NCI-H2171 treated with DMSO at 0.1 percent for 48 hours (cell line): ENCODE measurements at regions not wholly inside any gene's neighbourhood (a gene's known extent, or its start where the extent isn't known, plus 50 kb on each side); places are given as distances from the start of the nearest gene placed in this dataset.

Source experiments
- DNase-seq: peaks from one replicate; lab custom pipeline; 2025; lab: John Stamatoyannopoulos, UW

DNA sequence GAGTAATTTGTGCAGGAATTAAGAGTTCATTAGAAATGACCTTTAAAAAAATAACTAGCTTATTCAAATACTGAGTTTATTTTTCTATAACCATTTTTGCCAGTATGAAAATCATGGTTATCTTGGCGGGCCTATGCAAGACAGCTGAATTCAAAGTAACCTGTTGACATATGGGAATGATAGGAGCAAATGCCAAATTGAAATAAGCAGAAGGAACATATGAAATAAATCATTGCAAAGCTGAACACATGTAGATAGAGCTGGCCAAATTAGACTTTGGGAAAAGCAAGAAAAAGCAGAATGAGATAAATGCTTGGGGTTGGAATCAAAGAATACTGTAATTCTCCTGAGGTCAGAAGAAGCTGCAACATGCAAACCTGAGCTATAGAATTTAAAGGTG lies 372.5 kb downstream of the ADAMTS20 start:
- no peak for DNase-seq

DNA sequence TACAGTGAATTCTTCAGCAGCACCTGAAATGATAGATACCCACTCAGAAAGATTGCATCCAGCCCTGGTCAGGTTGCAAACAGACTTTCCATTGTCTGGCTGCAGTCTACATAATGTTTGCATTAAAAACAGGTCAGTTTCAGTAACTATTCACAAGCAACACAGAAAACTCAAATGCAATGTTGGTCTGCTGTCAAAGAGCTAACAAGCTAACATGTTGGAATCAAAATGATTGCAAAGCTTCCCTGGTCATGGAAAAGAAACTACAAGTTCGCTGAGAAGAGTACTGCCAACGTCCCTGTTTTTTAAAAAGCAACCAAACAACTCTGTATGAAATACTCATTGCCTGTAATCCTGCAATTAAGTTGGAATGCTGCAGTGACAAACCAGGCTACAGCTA lies 374.7 kb downstream of the ADAMTS20 start:
- no peak for DNase-seq

DNA sequence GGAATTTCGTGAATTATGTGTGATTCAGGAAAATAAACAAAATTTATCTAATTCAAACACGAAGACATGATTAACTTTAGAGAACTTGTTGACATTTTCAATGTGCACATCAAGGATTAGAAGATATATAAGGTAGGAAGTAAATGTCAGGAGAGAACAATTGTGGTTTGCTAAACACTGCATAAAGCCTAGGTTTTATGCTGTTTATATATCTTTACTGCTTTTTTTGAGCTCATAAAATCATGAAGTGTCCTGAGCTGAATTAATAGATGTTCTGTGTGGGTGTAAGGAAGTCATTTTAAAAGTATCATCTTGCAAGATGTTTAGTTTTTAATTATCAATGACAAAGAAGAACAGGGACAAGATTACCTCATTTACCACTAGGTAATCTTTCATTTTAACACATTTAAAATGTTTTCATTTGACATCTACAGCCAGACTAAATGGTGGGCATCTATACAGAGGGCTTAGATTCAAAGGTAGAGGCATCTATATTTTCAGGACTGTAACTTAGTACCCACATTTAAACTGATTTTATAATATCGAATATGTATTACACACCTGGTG lies 382.8 kb downstream of the ADAMTS20 start:
- DNase-seq, result no peak

DNA sequence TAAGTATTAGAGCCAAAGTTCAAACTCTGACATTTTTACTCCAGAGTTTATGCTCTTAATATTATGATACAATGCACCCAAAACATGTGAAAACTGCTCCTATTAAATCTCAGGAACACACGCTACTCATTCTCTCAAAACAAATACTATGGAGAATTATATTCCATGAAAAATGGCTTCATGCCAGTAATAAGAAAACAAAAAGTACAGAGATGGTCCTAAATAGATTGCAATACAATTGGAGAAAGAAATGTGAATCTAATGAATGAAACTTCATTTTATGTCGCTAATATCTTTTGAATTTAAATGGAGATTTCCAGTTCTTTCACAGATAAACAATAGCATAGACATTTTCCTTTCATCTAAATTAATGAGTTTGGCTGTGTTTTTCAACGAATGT lies 384.3 kb downstream of the ADAMTS20 start:
- no peak for DNase-seq

DNA sequence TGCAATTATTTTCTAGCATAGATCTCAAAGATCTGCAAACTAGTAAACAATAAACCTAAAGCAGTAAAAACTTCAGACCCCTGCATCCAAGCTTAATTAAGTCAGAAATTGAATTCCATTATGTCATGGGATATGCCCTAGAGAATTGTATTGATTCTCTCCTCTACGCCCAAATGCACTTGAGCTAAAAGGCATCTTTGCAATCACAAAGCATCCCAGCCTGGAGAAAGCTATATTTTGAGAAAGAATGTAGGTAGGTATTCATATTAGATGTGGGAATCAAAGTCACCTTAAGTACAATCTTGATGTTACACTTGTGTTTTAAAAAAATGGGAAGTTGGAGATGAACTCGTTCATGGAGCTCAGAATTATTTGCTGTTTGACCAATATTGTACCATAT lies 386.7 kb downstream of the ADAMTS20 start:
- peak; percentile 75 for DNase-seq

- DNase-seq, result no peak
These were observed 389.9 kb downstream of the ADAMTS20 start for GRCh38 chr12:43162138-43162537.

DNA sequence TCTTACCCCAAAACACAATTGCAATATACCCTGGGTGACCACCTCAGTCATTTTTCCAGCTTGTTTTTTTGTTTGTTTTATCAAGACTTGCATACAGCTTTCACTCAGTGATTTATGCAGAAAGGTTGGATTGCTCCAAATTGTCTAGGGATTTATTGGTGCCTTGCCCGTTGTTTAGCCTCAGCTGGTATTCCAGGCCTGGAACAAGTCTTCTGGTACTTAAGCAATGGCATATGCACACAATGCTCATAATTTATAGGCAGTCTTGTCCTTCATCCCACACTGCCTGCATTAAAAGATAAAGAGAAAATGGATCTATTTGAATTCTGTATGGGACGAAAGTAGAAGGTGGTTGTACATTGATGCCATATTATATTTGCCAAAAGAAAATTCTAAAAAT lies 392.5 kb downstream of the ADAMTS20 start:
- DNase-seq, result peak; percentile 51

- no peak for DNase-seq
These were observed 393.9 kb downstream of the ADAMTS20 start for GRCh38 chr12:43158126-43158525.

DNA sequence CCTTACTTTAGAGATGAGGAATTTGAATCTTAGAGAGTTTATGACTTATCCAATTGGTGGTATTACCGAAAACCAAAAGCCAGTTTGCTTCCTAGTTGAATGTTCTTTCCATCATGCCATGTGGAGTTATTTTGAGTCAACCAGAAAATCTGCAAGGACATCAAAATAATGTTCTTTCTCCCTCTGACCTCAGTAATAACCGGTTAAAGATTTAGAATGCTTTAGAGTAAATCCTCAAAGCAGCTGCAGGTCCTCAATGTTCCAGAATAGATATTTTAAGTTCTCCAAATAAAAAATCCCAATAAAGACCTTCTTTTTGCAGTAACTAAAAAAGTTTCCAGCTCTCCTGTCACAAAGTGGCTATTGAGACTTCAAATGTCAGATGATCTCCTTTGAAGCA lies 396.6 kb downstream of the ADAMTS20 start:
- no peak for DNase-seq

- DNase-seq, result no peak
These were observed 397.4 kb downstream of the ADAMTS20 start for GRCh38 chr12:43154498-43155045.

DNA sequence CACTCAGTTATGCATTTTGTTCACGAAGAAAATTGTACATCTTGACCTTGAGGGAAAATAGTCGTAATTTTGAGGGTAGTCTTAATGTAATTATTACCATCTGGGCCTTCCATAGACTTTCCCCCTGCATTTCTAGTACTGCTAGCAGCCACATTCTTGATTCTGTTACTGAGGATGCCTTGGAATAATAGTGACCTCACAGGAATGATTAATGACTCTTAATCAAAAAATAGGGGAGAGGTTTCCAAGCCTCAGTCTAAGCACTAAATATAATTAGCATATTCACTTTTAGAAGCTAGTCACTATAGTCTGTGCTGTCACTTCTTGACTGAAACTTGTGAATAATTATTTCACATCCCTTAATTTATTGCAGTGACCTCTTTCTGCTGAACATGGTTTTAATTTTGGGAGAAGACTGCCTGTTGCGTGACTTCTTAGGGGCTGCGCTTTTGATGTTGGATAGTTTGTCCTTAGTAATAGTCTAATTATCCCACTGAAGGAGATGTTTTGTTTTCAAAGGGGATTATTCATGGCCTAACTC lies 400.5 kb downstream of the ADAMTS20 start:
- DNase-seq, result no peak

- DNase-seq, result no peak
These were observed 403.3 kb downstream of the ADAMTS20 start for GRCh38 chr12:43148691-43149090.

DNA sequence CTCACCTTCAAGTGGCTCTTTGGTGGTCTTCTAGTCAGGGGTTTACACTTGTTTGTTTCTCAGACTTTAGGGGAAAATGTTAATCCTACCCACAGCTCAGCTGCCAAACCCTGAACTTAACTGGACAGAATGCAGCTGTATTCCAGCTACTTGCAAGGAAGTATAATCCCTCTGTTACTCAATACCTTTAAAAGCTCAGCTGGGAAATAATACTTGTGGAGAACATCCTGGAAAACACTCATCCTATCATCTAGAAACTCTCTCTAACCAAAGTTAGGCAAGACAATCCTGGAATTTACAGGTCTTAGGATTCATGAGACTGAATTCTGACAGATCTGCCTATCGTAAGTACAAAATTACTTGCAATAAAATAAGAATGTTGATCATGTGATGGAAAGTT lies 404.1 kb downstream of the ADAMTS20 start:
- DNase-seq, result no peak

DNA sequence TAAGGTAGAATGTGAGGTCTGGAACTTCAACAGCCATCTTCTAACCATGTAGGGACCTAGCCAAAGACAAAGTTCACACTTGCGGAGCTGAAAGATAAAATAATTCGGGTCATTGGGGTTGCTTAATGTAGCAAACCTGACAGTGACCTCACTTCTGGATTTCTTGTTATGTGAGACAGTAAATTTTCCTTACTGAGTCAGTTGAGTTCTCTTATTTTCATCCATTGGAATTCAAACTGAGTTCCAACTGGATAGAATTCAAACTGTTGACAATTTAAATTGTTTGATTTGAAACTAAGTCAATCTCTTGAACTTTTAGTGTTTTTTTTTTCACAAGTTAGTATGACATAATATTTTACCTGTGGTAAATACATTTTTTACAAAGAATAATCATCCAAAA lies 406.5 kb downstream of the ADAMTS20 start:
- DNase-seq, result no peak

- DNase-seq, result no peak
These were observed 408.7 kb downstream of the ADAMTS20 start for GRCh38 chr12:43143278-43143677.

DNA sequence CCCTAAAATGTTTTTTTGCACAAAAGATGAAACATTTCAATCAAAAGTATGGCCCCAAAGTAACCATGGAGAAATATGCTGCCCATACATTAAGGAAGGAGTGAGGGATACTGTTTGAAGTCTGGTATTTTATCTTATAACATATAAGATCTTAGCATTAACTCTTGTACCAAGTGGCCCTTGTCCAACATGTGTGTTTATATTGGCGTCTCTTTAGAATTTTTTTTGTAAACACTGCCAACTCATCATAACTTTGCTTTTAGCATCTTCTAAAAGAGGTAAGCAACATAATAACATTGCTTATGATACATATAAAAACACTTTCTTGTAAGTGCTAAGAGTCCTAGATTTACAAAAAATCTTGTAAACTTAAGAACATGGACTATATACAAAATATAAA lies 419.7 kb downstream of the ADAMTS20 start:
- DNase-seq, result no peak

DNA sequence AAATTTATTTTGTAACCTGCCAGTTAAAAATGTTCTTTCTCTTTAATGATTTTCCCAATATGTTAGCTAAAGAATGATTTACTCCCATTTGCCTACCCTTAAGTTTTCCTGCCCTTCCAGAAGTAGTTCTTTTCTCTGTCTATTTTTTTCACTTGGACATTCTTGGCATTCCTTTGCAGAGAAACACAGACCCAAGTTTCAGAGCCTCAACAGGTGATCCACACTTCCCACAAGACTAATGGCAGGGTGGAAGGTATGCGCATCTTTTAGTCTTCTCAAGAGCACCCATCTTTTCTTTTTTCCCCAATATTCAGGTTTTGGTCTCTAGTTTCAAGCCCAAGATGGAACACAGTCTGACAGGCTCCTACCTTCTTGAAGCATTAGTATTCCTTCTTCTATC lies 420.7 kb downstream of the ADAMTS20 start:
- no peak for DNase-seq

DNA sequence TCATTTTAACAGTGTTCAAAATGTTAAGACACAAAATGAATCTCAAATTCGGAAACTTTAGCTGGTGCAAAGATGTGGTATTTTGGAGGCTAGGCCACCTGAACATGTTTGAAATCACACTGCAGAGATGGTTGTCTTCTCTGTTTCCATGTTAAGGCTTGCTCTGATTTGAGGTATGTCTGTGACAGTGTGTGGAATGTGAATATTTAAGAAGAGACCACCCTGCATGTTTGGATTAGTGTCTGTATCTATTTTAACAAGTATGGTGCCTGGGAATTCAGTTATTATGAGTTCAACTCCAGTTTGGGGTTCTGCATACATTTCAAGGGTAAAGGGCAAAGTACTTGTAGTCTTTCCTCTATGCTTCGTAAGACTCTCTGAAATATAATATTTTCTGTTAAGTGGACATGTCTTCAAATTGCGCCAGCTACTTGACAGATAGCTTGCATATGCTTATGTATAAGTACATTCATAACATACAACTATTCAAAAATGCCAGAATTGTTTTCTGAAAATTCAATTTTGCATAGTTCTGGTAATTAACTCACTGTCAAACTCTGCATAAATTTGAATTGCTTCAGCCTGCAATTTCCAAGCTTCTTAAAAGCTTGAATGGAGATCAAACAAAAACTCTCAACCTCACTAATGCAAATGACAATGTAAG lies 424.0 kb downstream of the ADAMTS20 start:
- no peak for DNase-seq

DNA sequence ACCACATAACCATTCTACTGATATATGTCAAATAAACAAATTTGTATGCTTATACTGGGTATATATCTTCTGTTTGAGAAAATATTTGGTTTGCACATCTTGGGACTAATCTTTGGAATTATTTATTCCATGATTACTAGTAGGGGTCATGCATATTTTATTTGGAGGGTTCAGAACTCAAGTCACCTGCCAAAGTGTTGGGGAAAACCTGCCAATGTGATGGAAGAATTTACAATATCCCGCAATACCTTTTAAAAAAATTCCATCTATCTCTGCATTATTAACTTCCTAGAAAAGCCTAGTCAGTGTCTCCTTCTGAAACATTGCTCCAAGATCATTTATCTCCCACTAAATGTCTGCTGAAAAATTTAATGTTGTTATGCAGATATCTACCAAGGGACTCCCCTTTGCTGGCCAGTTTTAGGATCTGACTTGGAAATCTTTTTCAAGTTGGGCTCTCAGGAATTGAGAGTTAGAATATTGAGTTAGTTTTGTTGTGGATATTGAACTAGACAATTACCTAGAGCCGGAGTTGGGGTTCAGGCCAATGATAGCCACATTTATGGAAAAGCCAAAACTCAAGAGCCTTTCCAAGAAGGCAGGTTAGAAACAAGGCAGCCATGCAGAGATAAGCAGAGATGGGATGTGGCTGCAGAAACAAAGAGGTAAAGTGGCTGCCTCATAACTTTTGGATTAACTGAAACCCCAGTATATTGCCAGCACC lies 425.2 kb downstream of the ADAMTS20 start:
- DNase-seq, result no peak

DNA sequence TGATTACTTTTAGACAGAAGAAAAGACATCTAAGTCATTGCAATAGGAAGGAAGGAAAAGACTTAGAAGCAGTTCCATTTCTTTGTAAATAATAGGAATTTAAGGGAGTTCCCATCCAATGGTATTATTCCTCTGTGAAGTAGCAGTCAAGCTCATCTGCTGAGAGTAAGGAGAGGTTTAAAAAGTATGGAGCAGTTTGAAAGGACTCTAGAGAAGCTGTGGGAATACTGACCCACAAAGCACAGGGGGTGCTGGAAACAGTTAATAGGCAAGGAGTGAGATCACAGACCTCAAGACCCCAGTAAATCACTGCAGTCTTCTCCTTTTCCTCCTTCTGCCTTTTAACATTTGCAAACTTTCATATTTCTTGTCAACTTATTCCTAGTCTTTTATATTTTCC lies 428.5 kb downstream of the ADAMTS20 start:
- DNase-seq, result no peak

DNA sequence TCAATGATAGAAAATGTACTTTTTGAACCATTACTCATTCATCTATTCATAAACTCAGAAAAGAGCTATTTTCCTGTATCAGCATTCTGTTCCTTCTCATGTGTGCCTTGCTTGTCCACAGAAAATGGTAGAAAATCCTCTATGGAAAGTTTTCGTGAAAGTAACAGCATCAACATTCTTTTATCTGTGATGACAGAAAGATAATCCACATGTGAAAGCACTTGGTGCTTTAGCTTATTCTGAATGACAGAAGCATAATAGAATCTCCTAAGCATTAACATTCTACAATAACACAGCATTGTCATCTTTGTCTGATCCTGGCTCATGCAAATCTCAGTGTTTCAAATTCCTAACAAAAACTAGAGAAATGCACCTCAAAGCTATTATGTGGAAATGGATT lies 431.9 kb downstream of the ADAMTS20 start:
- DNase-seq, result no peak

- no peak for DNase-seq
These were observed 433.1 kb downstream of the ADAMTS20 start for GRCh38 chr12:43118881-43119280.

DNA sequence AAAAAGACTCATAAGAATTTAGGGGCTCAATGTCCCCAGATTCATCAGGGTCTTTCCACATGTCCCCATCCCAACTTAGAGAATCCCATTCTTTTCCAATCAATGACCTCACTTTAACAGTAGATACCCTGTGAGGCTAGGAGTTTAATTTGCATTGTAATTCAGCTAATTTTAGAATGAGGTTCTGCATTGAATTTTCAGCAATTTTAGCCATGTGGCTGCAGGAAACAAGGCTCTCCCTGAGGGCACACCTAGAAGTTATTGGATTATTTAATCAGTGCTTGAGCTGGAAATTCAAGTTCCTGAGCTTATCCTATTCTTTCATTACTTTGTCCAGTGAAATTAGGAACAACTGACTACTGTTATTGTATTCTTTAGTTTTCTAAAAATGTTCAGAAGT lies 433.8 kb downstream of the ADAMTS20 start:
- no peak for DNase-seq
